ENCODE measurements at regions not wholly inside any gene's neighbourhood (a gene's known extent, or its start where the extent isn't known, plus 50 kb on each side); places are given as distances from the start of the nearest gene placed in this dataset.
"Not testable (repeated sequence)": the region's sequence is repeated elsewhere in the genome, so short reads cannot be mapped to it uniquely, and the experiment has no call there.

- Histone ChIP-seq H2AFZ (ENCODE audit: low read length) (no peak overlapping the region), H4K20me1 (ENCODE audit: insufficient read depth, low read length) (no peaks in the 10 kb centered on the region), H3K79me2 (ENCODE audit: insufficient read depth, low read length) (no peaks in the 10 kb centered on the region), H3K4me2 (ENCODE audit: low read depth, low read length) (no peak overlapping the region), H3K27me3 (ENCODE audit: control insufficient read depth in 1 of 2, insufficient read depth in 2 of 2, low read length in 2 of 2) (no peaks in the 10 kb centered on the region; a peak in 2 of 5 replicates), H3K9me3 (ENCODE audit: low read length) (no peaks in the 10 kb centered on the region), H3K36me3 (replicated peaks in 1 of 2; ENCODE audit: control insufficient read depth in 1 of 2, insufficient read depth in 2 of 2, low read length in 2 of 2) (no peaks in the 10 kb centered on the region), H3K9ac (ENCODE audit: insufficient read depth, low read depth, low read length) (no peak overlapping the region), H3K27ac (ENCODE audit: extremely low read length, insufficient read depth, low read length) (no peak overlapping the region), H3K4me1 (ENCODE audit: insufficient read depth, low read length) (no peaks in the 10 kb centered on the region), H3K4me3 (replicated peaks in 1 of 3; ENCODE audit: insufficient read depth in 1 of 3, low read depth in 2 of 3, low read length in 3 of 3) (no peak overlapping the region)
- DNase-seq (ENCODE audit: low spot score) (no peak), ATAC-seq (no peak), FAIRE-seq (no peak)
- no TSS peak for BruUV-seq (replicated peaks)
- CTCF ChIA-PET (ENCODE audit: low intra/inter-chr PET ratio, low total read pairs), result no interaction called here
- intact Hi-C loops (cut with micrococcal nuclease; ENCODE audit: unreplicated experiment) (no loop called here), in situ Hi-C loops (cut with HindIII; ENCODE audit: extremely low pct_ligation_motif_present, low pct_unique_long_range_greater_than_20kb) (no loop called here)
- TF ChIP-seq ZNF513 (CRISPR knock-in tag; conservative IDR thresholded peaks at IDR 0.05) (no peak), TFAP4 (IDR thresholded peaks at IDR 0.05; ENCODE audit: borderline replicate concordance, low read depth) (no peak), ZNF562 (CRISPR knock-in tag; IDR thresholded peaks at IDR 0.05; ENCODE audit: borderline replicate concordance) (no peak), MIER3 (CRISPR knock-in tag; IDR thresholded peaks at IDR 0.05; ENCODE audit: borderline replicate concordance) (no peak), MXD1 (CRISPR knock-in tag; IDR thresholded peaks at IDR 0.05) (no peak), E2F5 (CRISPR knock-in tag; conservative IDR thresholded peaks at IDR 0.05) (no peak), ZNF720 (CRISPR knock-in tag; IDR thresholded peaks at IDR 0.05) (no peak), ERF (CRISPR knock-in tag; IDR thresholded peaks at IDR 0.05) (no peak), SRY (CRISPR knock-in tag; IDR thresholded peaks at IDR 0.05) (no peak), ESRRA (CRISPR knock-in tag; IDR thresholded peaks at IDR 0.05; ENCODE audit: low read depth) (no peak), SP1 (IDR thresholded peaks at IDR 0.05) (no peak), SP1 (CRISPR knock-in tag; IDR thresholded peaks at IDR 0.05) (no peak), ATF2 (CRISPR knock-in tag; IDR thresholded peaks at IDR 0.05) (no peak), BRCA1 (CRISPR knock-in tag; IDR thresholded peaks at IDR 0.05) (no peak), KAT2B (IDR thresholded peaks at IDR 0.05; ENCODE audit: borderline replicate concordance, low read depth, low read length) (no peak)
- POLR2A ChIA-PET, result no interaction called here
- whole genome bisulfite sequencing (ENCODE audit: low lambda C conversion rate), result 55% methylated on average over 3 of the region's 3 CpGs
Observed at GRCh38 chr5:56755036-56755555, 60.3 kb upstream of the MAP3K1 start.

DNA sequence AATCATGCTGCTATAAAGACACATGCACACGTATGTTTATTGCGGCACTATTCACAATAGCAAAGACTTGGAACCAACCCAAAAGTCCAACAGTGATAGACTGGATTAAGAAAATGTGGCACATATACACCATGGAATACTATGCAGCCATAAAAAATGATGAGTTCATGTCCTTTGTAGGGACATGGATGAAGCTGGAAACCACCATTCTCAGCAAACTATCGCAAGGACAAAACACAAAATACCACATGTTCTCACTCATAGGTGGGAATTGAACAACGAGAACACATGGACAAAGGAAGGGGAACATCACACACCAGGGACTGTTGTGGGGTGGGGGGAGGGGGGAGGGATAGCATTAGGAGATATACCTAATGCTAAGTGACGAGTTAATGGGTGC lies 61.8 kb upstream of the MAP3K1 start:
- H3K27ac ChIP-seq (ENCODE audit: extremely low read length, insufficient read depth, low read length); FAIRE-seq; CTCF ChIA-PET (ENCODE audit: low intra/inter-chr PET ratio, low total read pairs); H3K27me3 ChIP-seq (ENCODE audit: control insufficient read depth in 1 of 2, insufficient read depth in 2 of 2, low read length in 2 of 2); H3K9me3 ChIP-seq (ENCODE audit: low read length); H3K79me2 ChIP-seq (ENCODE audit: insufficient read depth, low read length); H2AFZ ChIP-seq (ENCODE audit: low read length); H4K20me1 ChIP-seq (ENCODE audit: insufficient read depth, low read length); in situ Hi-C loops (cut with HindIII; ENCODE audit: extremely low pct_ligation_motif_present, low pct_unique_long_range_greater_than_20kb); H3K36me3 ChIP-seq (replicated peaks in 1 of 2; ENCODE audit: control insufficient read depth in 1 of 2, insufficient read depth in 2 of 2, low read length in 2 of 2); H3K9ac ChIP-seq (ENCODE audit: insufficient read depth, low read depth, low read length); POLR2A ChIA-PET; H3K4me3 ChIP-seq (replicated peaks in 1 of 3; ENCODE audit: insufficient read depth in 1 of 3, low read depth in 2 of 3, low read length in 3 of 3); H3K4me2 ChIP-seq (ENCODE audit: low read depth, low read length); ATAC-seq; DNase-seq (ENCODE audit: low spot score); H3K4me1 ChIP-seq (ENCODE audit: insufficient read depth, low read length); BruUV-seq (replicated peaks); intact Hi-C loops (cut with micrococcal nuclease; ENCODE audit: unreplicated experiment): not testable (repeated sequence)
- 41% methylated on average over 5 of the region's 5 CpGs for WGBS (ENCODE audit: low lambda C conversion rate)

All from HepG2 (cell line).